SK-N-SH (cell line): ENCODE measurements at regions not wholly inside any gene's neighbourhood (a gene's known extent, or its start where the extent isn't known, plus 50 kb on each side); places are given as distances from the start of the nearest gene placed in this dataset.

ENCODE experiments used
- CTCF ChIA-PET: fragments of 300-600, 350-600 bp; formaldehyde crosslinking; extraction: SDS; loops from one replicate; lab custom pipeline; 2021; lab: Yijun Ruan, JAX
- POLR2A ChIA-PET: fragments of 350-600 bp; sonication (Branson Sonifier 250); formaldehyde crosslinking; extraction: SDS; loops from one replicate; lab custom pipeline; 2020; ENCODE audit warnings: antibody characterized with exemption, inconsistent platforms; lab: Yijun Ruan, JAX
- DNase-seq: peaks from one replicate; pipeline ENCODE4 v3.0.0; 2012
- H2AFZ ChIP-seq: fragments of 200-600 bp; sonication (generic); 2 replicates; pipeline ENCODE4 v1.8.1; 2016; ENCODE audit warnings: antibody characterized with exemption, mild to moderate bottlenecking, low read depth
- H3F3A ChIP-seq: fragments of 200-600 bp; sonication (generic); replicated peaks from 2 replicates; pipeline ENCODE3; 2016; ENCODE audit warnings: antibody characterized with exemption, mild to moderate bottlenecking; ENCODE audit not compliant: insufficient read depth
- H3K27ac ChIP-seq, 2 experiments: fragments of 200-500 bp in 1 of 2; fragments of 200-600 bp in 1 of 2; sonication (Bioruptor generic) in 1 of 2; sonication (generic), shearing (Covaris generic) in 1 of 2; 2 replicates each; pipeline versions ENCODE4 v1.5.1 to v1.6.1; 2014 to 2016; ENCODE audit warnings: low read depth in 2 of 2, inconsistent platforms in 1 of 2, low read length in 1 of 2, mild to moderate bottlenecking in 1 of 2, mixed read lengths in 1 of 2
- H3K27me3 ChIP-seq: fragments of 200-600 bp; sonication (generic), shearing (Covaris generic); 2 replicates; pipeline ENCODE4 v1.6.1; 2016; ENCODE audit warnings: mixed run types; ENCODE audit not compliant: insufficient read depth
- H3K36me3 ChIP-seq, 2 experiments: fragments of 200-500 bp in 1 of 2; fragments of 200-600 bp in 1 of 2; sonication (Bioruptor generic) in 1 of 2; sonication (generic) in 1 of 2; replicated peaks in 1 of 2; 2 replicates each; pipeline versions ENCODE3 to v1.5.1; 2014 to 2016; ENCODE audit warnings: low read length in 1 of 2, mild to moderate bottlenecking in 1 of 2; ENCODE audit not compliant: insufficient read depth in 2 of 2, control insufficient read depth in 1 of 2
- H3K4me1 ChIP-seq, 2 experiments: fragments of 200-500 bp in 1 of 2; fragments of 200-600 bp in 1 of 2; sonication (Bioruptor generic) in 1 of 2; sonication (generic), shearing (Covaris generic) in 1 of 2; 2 replicates each; pipeline versions ENCODE4 v1.5.1 to v1.6.1; 2014 to 2016; ENCODE audit warnings: low read depth in 1 of 2, low read length in 1 of 2, mixed run types in 1 of 2; ENCODE audit not compliant: insufficient read depth in 2 of 2, control insufficient read depth in 1 of 2
- H3K4me2 ChIP-seq: fragments of 200-600 bp; sonication (generic), shearing (Covaris generic); 2 replicates; pipeline ENCODE4 v1.6.1; 2017; ENCODE audit warnings: mixed run types
- H3K4me3 ChIP-seq, 2 experiments: fragments of 200-500 bp in 1 of 2; fragments of 200-600 bp in 1 of 2; sonication (Bioruptor generic) in 1 of 2; sonication (generic), shearing (Covaris generic) in 1 of 2; 2 replicates each; pipeline versions ENCODE4 v1.5.1 to v1.8.1; 2014 to 2016; ENCODE audit warnings: low read depth in 2 of 2, inconsistent platforms in 1 of 2, low read length in 1 of 2, mild to moderate bottlenecking in 1 of 2, mixed read lengths in 1 of 2, moderate library complexity in 1 of 2
- H3K79me2 ChIP-seq: fragments of 200-600 bp; sonication (generic); 2 replicates; pipeline ENCODE4 v1.8.1; 2017; ENCODE audit warnings: mild to moderate bottlenecking; ENCODE audit not compliant: insufficient read depth
- H3K9ac ChIP-seq: fragments of 200-600 bp; sonication (generic); 2 replicates; pipeline ENCODE4 v1.6.1; 2017; ENCODE audit warnings: mixed run types
- H3K9me2 ChIP-seq: fragments of 200-600 bp; sonication (generic); 2 replicates; pipeline ENCODE4 v1.6.1; 2017; ENCODE audit warnings: mixed run types
- H3K9me3 ChIP-seq: fragments of 200-600 bp; sonication (generic); 2 replicates; pipeline ENCODE4 v1.6.1; 2017; ENCODE audit warnings: mixed run types, mild to moderate bottlenecking, moderate library complexity
- H4K20me1 ChIP-seq: fragments of 200-600 bp; sonication (generic); 2 replicates; pipeline ENCODE4 v1.6.1; 2017; ENCODE audit warnings: mild to moderate bottlenecking, mixed run types; ENCODE audit not compliant: insufficient read depth
- CTCF ChIP-seq: fragments of 200-600 bp; sonication (generic); IDR thresholded peaks from 2 replicates; pipeline ENCODE4 v1.6.1; 2017; ENCODE audit warnings: antibody characterized with exemption, mild to moderate bottlenecking, moderate library complexity
- EP300 ChIP-seq, 2 experiments: IDR thresholded peaks; 2 replicates each; pipeline versions ENCODE4 v1.4.0 to v1.6.1; 2012; ENCODE audit warnings: borderline replicate concordance in 1 of 2, low read depth in 1 of 2, low read length in 1 of 2
- EZH2phosphoT487 ChIP-seq: fragments of 200-600 bp; sonication (generic); IDR thresholded peaks from 2 replicates; pipeline ENCODE4 v1.6.1; 2017; ENCODE audit warnings: low read depth, mixed run types, mild to moderate bottlenecking, antibody characterized with exemption, moderate library complexity, borderline replicate concordance
- FOXM1 ChIP-seq: IDR thresholded peaks from 2 replicates; pipeline ENCODE4 v1.4.0; 2012; ENCODE audit warnings: low read depth, mild to moderate bottlenecking
- GATA2 ChIP-seq: sonication (generic); formaldehyde crosslinking; IDR thresholded peaks from 2 replicates; pipeline ENCODE4 v1.5.0; 2020; ENCODE audit warnings: mild to moderate bottlenecking, missing genetic modification reagents
- JUND ChIP-seq: IDR thresholded peaks from 2 replicates; pipeline ENCODE4 v1.4.0; 2012
- MXI1 ChIP-seq: IDR thresholded peaks from 2 replicates; pipeline ENCODE4 v1.6.1; 2012; ENCODE audit warnings: mild to moderate bottlenecking, low read depth, low read length, improper control_type of control experiment
- NRF1 ChIP-seq: IDR thresholded peaks from 2 replicates; pipeline ENCODE4 v1.6.1; 2012; ENCODE audit warnings: low read depth, mild to moderate bottlenecking, low read length
- POLR2AphosphoS5 ChIP-seq: IDR thresholded peaks from 2 replicates; pipeline ENCODE4 v1.6.1; 2012; ENCODE audit warnings: low read depth, low read length
- RCOR1 ChIP-seq: fragments of 150-350 bp; IDR thresholded peaks from 2 replicates; pipeline ENCODE4 v1.6.1; 2017; ENCODE audit warnings: antibody characterized with exemption, low read length
- RXRA ChIP-seq: IDR thresholded peaks from 2 replicates; pipeline ENCODE4 v1.4.0; 2012; ENCODE audit warnings: low read depth, mild to moderate bottlenecking, borderline replicate concordance
- SMC3 ChIP-seq: IDR thresholded peaks from 2 replicates; pipeline ENCODE4 v1.6.1; 2012; ENCODE audit warnings: low read depth, low read length, improper control_type of control experiment
- WGBS: methylation state at CpG from one replicate; pipeline ENCODE4 v1.1.6; 2017; ENCODE audit warnings: low lambda C conversion rate; 5-methylcytosine and 5-hydroxymethylcytosine counted together
- TF ChIP-seq, protein P1 (sequence below): fragments of 150-350 bp; IDR thresholded peaks from 2 replicates; pipeline ENCODE4 v1.6.1; 2016; ENCODE audit warnings: mild to moderate bottlenecking, low read depth, low read length

GRCh38 chr4:187027272-187027671, 303.6 kb upstream of the FAT1 start:
- Histone ChIP-seq H3F3A (no peaks in the 10 kb centered on the region), H3K9me2 (no peaks in the 10 kb centered on the region), H3K4me2 (no peak overlapping the region), H3K4me3 (no peak overlapping the region), H3K4me1 (no peaks in the 10 kb centered on the region; a peak in 1 of 4 replicates), H3K9me3 (no peaks in the 10 kb centered on the region), H3K27me3 (no peaks in the 10 kb centered on the region), H3K9ac (no peak overlapping the region), H2AFZ (no peak overlapping the region), H4K20me1 (no peaks in the 10 kb centered on the region), H3K79me2 (no peaks in the 10 kb centered on the region), H3K36me3 (no peaks in the 10 kb centered on the region), H3K27ac (no peak overlapping the region)
- no peak for DNase-seq
- ChIA-PET POLR2A (no interaction called here), CTCF (interaction anchor here (1.0 kb wide), 1 partner anchor 20 kb away, joined by 3 read pairs; no protein-coding TSS in a partner anchor)
- no peak for TF ChIP-seq SMC3
- TF ChIP-seq FOXM1, result no peak
- TF ChIP-seq EP300 (IDR thresholded peaks at IDR 0.05; ENCODE audit: borderline replicate concordance in 1 of 2, low read depth in 1 of 2, low read length in 1 of 2), result no peak
- no peak for TF ChIP-seq GATA2
- no peak for TF ChIP-seq RCOR1
- no peak for TF ChIP-seq POLR2AphosphoS5
- TF ChIP-seq, protein P1, sequence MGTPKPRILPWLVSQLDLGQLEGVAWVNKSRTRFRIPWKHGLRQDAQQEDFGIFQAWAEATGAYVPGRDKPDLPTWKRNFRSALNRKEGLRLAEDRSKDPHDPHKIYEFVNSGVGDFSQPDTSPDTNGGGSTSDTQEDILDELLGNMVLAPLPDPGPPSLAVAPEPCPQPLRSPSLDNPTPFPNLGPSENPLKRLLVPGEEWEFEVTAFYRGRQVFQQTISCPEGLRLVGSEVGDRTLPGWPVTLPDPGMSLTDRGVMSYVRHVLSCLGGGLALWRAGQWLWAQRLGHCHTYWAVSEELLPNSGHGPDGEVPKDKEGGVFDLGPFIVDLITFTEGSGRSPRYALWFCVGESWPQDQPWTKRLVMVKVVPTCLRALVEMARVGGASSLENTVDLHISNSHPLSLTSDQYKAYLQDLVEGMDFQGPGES, result no peak
- no peak for TF ChIP-seq NRF1
- 25% methylated on average over 6 of the region's 6 CpGs for WGBS

DNA sequence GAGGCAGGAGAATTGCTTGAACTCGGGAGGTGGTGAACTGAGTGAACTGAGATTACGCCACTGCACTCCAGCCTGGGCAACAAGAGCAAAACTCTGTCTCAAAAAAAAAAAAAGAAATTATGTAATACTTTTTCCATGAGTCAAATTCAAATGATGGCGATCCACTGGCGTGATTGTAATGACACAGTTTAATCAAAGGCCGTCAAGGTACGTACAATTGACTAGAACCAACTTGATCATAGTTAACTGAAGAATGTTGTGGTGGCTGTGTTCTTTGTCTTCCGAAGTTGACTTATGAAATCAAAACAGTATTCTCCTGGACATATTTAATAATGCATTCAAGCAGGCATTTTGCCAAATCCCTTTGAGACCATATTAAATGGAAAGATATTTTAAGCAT, 318.6 kb upstream of the FAT1 start:
- H3K9ac ChIP-seq, result no peak overlapping the region
- 49% methylated on average over 7 of the region's 7 CpGs for WGBS
- no peak for DNase-seq
- H3K27me3 ChIP-seq, result no peaks in the 10 kb centered on the region
- H3K9me2 ChIP-seq, result no peaks in the 10 kb centered on the region
- H3K36me3 ChIP-seq, result no peaks in the 10 kb centered on the region
- POLR2A ChIA-PET, result no interaction called here
- CTCF ChIA-PET, result no interaction called here
- no peaks in the 10 kb centered on the region for H3K4me1 ChIP-seq
- H3K9me3 ChIP-seq, result no peaks in the 10 kb centered on the region
- H2AFZ ChIP-seq, result no peak overlapping the region
- H3F3A ChIP-seq, result no peaks in the 10 kb centered on the region
- no peak for TF ChIP-seq EZH2phosphoT487
- H3K4me2 ChIP-seq, result no peak overlapping the region
- H3K27ac ChIP-seq, result no peak overlapping the region
- no peaks in the 10 kb centered on the region for H3K79me2 ChIP-seq
- H4K20me1 ChIP-seq, result no peaks in the 10 kb centered on the region
- H3K4me3 ChIP-seq, result no peak overlapping the region

DNA sequence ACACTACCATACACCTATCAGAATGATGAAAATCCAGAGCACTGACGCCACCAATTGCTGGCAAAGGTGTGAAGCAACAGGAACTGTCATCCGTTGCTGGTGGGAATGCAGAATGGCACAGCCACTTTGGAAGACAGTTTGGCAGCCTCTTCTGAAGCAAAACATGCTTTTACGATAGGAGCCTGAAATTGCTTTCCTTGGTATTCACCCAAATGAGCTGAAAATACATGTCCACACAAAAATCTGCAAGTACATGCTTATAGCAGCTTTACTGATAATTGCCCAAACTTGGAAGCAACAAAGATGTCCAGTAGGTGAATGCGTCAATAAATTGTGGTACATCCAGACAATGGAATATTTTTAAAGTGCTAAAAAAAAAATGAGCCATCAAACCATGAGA, 322.8 kb upstream of the FAT1 start:
- H3K36me3 ChIP-seq, result no peaks in the 10 kb centered on the region
- H3K27ac ChIP-seq, result no peak overlapping the region
- ChIA-PET POLR2A (no interaction called here), CTCF (no interaction called here)
- no peak for DNase-seq
- no peaks in the 10 kb centered on the region for H3K4me1 ChIP-seq
- H4K20me1 ChIP-seq, result no peaks in the 10 kb centered on the region
- TF ChIP-seq GATA2 (no peak), JUND (no peak), RXRA (no peak), CTCF (no peak), EZH2phosphoT487 (no peak), RCOR1 (no peak), MXI1 (no peak)
- no peaks in the 10 kb centered on the region for H3K9me2 ChIP-seq
- H3K4me2 ChIP-seq, result no peak overlapping the region
- H3K27me3 ChIP-seq, result no peaks in the 10 kb centered on the region; the same call in 1 of the 2 replicates
- 30% methylated on average over 4 of the region's 4 CpGs for WGBS
- H3K9me3 ChIP-seq, result no peaks in the 10 kb centered on the region
- H2AFZ ChIP-seq, result no peak overlapping the region
- H3F3A ChIP-seq, result no peaks in the 10 kb centered on the region
- H3K4me3 ChIP-seq, result no peak overlapping the region
- no peaks in the 10 kb centered on the region for H3K79me2 ChIP-seq
- no peak overlapping the region for H3K9ac ChIP-seq
